Esophagus muscularis mucosa (tissue), 4 donors: ENCODE measurements at regions not wholly inside any gene's neighbourhood (a gene's known extent, or its start where the extent isn't known, plus 50 kb on each side); places are given as distances from the start of the nearest gene placed in this dataset.

Experiments used
- EP300 ChIP-seq: sonication (generic); formaldehyde crosslinking; IDR thresholded peaks from one replicate; pipeline ENCODE4 v1.6.1; 2017; ENCODE audit warnings: antibody characterized with exemption
- POLR2A ChIP-seq: fragments of 450-650 bp; IDR thresholded peaks from one replicate; pipeline ENCODE4 v1.6.1; 2017; ENCODE audit warnings: antibody characterized with exemption, moderate library complexity, mild to moderate bottlenecking, low read depth
- POLR2AphosphoS5 ChIP-seq, 2 donors: sonication (generic); formaldehyde crosslinking; IDR thresholded peaks; one replicate each; pipeline ENCODE4 v1.6.1; 2017; ENCODE audit warnings: antibody characterized with exemption in 2 of 2
- TF ChIP-seq, protein P1 (sequence below), 3 experiments: fragments of 200-600 bp in 2 of 3; fragments of 450-650 bp in 1 of 3; sonication (generic) in 2 of 3; IDR thresholded peaks; one replicate each; pipeline ENCODE4 v1.5.1; 2017 to 2019; ENCODE audit warnings: antibody characterized with exemption in 3 of 3, mild to moderate bottlenecking in 2 of 3, moderate library complexity in 1 of 3

DNA sequence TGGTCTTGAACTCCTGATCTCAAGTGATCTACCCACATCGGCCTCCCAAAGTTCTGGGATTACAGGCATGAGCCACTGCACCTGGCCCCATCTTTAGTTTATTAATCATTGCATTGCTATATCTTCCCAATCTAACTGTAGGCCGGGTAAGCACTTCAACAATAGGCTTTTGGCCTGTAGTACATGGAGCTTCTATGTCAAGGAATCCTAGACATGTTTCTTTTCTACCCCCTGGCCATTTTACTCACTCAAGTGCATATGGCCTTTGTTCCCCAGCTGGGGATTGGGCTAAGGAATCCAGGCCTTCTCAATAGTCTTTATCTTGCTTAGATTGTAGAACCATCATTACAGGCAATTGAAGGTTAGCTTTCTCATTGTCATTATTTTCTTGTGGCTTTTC, 122.3 kb upstream of the MBNL1 start:
- TF ChIP-seq, protein P1, sequence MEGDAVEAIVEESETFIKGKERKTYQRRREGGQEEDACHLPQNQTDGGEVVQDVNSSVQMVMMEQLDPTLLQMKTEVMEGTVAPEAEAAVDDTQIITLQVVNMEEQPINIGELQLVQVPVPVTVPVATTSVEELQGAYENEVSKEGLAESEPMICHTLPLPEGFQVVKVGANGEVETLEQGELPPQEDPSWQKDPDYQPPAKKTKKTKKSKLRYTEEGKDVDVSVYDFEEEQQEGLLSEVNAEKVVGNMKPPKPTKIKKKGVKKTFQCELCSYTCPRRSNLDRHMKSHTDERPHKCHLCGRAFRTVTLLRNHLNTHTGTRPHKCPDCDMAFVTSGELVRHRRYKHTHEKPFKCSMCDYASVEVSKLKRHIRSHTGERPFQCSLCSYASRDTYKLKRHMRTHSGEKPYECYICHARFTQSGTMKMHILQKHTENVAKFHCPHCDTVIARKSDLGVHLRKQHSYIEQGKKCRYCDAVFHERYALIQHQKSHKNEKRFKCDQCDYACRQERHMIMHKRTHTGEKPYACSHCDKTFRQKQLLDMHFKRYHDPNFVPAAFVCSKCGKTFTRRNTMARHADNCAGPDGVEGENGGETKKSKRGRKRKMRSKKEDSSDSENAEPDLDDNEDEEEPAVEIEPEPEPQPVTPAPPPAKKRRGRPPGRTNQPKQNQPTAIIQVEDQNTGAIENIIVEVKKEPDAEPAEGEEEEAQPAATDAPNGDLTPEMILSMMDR (IDR thresholded peaks at IDR 0.05) = no peak
- no peak for TF ChIP-seq EP300
- TF ChIP-seq POLR2AphosphoS5 (IDR thresholded peaks at IDR 0.05) = no peak
- no peak for TF ChIP-seq POLR2A
